CD4-positive, alpha-beta T cell treated with Interleukin-1 beta for 1 hour (primary cell): ENCODE measurements at regions not wholly inside any gene's neighbourhood (a gene's known extent, or its start where the extent isn't known, plus 50 kb on each side); places are given as distances from the start of the nearest gene placed in this dataset.
"Not testable (repeated sequence)": the region's sequence is repeated elsewhere in the genome, so short reads cannot be mapped to it uniquely, and the experiment has no call there.

ENCODE experiments used
- DNase-seq, 2 donors: peaks; one replicate each; pipeline ENCODE4 v3.0.0-alpha.2; 2020 to 2022

DNA sequence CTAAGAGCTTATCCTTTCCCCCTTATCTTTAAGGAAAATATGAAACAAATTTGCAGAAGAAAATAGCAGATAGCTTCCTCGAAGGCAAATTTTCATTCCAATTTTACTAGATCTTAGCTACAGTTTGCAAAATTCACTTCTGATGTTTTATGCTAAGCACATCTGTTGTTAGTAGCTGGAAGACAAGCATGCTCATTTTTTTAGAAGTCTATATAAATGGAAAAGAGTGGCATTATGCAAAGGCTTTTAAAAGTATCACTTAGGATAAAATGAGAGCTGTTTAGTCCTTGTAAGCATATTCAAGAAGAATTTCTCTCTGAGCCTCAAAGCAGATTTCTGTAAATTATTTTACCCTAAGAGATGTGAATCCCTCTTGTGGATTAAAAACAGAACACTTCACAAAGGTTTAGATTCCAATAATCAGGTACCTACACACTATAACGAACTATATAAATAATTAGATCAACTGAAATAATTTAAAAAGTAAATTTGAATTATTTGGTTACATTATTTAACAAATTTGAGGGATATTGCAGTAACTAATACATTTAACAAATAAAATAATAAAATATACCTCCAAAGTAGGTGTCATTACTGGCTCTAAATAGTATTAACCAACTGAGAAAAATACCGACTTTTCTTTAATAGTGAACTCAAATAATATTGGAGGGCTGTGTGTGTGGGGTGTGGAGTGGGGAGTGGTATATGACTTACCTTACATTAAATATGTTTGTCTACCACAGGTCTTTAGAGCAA, 307.1 kb downstream of the SEMA3D start:
- no peak for DNase-seq

DNA sequence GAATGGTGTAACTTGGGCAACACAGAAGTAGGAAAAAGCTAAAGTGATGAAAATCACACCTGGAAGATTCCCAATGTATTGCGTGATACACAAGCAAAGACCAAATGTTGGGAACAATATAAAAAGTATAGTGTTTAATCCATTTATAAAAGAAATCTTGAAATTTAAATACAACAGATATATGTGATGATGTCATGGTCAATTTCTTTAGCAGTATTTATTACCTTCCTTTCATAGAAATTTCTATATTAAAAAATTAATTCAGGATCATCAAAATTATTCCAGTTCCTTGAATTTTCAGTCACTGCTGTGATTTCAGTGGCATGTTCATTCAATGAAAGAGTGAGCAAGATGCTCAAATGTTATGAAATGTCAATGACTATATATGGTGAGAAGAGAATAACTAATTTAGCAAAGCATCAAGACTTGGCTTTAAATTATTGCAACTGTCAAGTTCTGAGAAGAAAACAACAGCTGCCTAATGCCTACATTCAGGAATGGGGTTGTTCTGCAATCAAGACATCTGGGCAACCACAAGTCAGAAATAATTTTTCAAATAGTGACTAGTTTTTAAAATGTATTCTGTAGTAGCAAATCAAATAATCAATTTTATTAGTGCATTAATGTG, 308.8 kb downstream of the SEMA3D start:
- DNase-seq, result no peak

DNA sequence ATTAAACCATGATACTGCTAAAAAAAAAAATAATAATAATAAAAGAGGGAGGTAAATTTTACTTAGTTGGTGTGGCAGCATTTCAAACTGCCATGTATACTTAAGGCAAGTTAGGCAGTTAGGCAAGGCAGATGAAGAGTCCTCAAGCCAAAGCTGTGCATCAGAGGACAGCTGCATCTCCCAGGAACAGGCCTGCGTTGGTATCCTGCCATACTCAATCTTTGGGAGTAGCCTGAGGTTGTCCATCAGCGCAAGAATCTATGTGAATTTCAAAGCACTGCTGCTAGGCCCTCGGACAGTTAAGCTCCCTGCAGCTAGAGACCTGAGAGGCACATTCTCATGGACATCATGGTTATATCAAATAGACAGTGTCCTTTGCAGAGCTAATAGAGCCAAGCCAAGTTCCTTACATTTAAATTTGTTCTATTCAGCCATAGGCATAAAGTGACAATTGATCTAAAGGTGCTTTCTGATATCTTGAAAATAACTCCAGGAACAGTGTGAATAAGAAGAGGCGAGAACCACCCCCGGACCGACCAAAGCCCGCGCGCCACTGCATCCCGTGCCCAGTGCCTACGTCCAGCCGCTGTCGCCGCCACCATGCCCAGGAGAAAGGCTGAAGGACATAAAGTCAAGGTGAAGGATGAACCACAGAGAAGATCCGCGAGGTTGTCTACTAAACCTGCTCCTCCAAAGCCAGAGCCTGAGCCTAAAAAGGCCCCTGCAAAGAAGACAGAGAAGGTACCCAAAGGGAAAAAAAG, 310.6 kb downstream of the SEMA3D start:
- no peak for DNase-seq

DNA sequence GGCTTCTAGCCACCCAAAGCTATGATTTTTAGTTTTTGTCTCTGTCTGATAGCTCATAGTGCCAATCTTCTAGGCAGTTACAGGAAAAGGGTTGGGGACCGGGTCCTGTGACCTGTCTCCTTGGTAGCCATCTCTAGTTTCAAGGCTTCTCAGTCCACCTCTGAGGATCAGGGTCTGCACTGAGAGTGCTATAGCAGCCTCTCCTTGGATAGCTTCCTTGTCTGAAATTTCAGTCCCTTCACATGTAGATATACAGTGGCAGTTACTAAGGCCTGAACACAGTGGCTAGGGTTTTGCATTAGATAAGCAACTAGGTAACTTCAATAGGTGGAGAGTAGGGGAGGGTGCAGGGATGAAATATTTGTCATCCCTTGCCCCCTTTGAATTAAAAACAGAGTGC, 321.3 kb downstream of the SEMA3D start:
- no peak for DNase-seq

DNA sequence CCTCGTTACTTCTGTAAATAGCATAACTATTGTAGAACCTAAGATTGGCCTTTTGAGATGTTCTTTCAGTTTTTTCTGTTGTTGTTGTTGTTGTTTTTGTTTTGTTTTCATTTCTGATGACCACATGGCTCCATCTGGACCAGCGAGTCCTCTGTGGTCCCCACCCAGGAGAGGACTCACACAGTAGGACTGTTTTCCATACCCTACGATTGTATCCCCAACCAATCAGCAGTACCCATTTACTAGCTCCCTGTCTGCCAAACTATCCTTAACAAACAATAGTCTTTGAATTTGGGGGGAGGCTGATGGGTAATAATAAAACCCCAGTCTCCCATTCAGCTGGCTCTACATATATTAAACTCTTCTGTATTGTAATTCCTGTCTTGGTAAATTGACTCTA, 329.5 kb downstream of the SEMA3D start:
- DNase-seq, result no peak

DNA sequence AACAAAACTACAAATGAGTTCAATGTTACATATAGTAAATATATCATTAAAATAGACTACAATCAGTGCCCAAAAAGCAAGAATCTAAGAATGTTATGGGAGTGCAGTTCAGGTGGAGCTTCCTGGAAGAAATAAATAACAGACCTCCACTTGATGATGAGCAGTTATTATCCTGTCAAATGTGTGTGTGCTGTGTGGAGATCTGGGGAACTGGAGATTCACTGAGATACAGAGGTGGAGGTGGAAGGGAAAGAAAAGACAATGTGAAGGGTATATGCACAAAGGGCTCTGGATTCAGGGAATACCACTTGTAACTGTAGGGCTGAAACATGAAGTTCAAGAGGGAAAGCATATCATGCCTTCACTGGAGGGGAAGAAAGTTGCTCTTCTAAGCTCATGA, 331.1 kb downstream of the SEMA3D start:
- no peak for DNase-seq

DNA sequence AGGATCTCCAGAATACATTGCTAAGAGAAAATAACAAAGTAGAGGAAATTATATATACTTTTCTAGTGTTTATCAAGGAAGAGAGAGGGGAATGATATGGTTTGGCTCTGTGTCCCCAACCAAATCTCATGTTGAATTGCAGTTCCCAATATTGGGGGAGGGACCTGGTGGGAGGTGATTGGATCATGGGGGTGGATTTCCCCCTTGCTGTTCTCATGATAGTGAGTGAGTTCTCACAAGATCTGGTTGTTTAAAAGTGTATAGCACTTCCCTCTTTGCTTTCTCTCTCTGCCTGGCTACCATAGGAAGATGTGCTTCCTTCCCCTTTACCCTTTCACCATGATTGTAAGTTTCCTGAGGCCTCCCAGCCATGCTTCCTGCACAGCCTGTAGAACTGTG, 337.9 kb downstream of the SEMA3D start:
- not testable (repeated sequence) for DNase-seq

DNA sequence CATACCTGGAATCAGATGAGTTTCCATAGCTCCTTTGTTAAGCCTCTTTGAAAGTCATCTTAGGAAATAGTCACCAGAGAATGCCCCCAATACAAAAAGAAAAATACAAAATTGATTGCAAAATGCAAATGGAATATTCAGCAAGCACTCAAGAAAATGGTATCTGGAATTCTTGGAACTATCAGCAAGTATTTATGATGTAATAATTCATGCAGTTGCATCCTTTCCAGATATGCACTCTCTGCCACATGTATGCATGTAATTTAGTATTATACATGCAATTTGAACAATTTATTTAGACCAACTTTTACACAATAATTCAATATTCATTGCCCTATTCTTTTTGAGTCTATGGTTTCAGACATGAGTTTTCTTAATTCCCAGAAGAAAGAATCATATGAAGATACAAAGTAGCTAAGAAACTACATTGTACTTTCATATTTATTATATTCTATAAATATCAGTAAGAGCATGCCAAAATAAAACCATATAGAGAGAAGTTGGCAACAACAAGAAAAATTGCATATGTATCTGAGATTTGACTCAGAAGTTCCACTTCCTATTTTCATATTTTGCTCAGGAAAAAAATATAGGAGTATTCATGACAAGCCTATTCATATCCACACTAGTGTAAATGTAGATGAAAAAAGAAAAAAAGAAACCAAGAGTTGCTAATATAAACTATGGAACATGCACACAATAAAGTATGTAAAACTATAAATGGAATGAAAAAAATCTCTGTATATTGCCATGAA, 338.5 kb downstream of the SEMA3D start:
- no peak for DNase-seq

DNA sequence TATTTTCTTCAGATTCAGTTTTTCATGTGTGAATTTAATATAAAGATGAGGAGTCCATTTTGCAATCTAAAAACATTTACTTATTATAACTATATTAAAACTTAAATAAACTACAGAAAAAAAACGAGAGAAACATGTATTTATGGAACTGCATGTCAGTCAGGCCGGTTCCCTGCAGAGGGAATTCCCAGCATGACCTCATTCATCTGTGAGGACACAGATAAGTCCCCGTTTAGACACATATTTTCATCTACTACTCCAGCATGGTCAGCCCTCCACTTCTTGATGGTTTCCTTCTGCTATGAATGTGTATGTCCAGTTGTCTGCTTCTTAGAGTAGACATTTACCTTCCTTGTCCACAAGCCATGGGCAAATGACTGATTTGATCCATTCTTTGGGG, 339.1 kb downstream of the SEMA3D start:
- no peak for DNase-seq

DNA sequence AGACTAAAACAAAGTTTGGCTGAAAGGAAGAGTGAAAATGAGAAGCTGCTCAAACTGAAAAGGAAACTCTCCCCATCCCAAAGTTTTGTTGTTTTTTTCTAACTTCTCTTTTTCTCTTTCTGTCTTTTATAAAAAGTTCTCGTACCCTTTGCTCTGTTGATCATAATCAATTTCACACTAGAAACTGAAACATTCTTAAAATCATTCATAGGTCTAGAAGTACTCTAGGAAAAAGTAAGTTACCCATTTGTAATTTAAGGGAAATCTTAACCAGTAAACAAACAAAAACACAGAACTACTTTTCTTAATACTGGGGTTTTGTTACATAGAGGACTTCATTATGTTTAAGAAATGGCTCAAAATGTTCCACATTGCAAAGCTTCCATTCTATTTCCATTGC, 339.8 kb downstream of the SEMA3D start:
- DNase-seq, result no peak

DNA sequence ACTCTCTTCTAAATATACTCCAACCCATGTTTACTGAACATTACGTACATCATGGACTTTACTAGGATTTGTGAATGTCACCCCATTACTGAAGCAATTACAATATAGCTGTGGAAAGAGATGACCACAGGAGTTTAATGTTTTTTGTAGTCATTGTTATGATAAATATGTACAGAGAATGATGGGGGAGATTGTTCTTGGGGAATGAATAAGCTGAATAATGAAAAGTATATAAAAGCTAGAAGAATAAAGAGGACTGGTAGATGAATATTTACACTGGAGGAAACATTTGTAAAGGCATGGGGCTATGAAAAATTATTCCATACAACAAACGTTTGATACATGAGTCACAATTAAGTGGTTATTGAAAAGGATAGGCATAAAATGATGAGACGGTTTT, 340.9 kb downstream of the SEMA3D start:
- DNase-seq, result no peak

DNA sequence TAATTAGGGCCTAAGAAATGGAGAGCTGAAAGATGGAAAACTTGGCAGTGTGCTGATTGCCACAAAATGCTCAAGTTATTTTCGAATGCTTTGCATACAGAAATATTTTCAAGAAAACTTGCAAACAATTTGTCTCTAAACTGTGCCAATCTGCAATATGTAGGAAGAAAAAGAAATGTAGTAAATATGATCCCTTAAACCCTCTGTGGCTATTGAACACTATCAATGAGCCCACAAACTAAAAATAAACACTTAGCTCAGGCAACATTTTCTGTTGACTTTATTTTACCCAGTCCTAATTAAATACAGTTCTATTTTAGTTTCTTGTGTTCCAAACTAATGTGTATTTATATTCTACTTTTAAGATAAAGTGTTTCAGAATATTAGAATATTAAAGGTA, 342.1 kb downstream of the SEMA3D start:
- DNase-seq, result no peak

DNA sequence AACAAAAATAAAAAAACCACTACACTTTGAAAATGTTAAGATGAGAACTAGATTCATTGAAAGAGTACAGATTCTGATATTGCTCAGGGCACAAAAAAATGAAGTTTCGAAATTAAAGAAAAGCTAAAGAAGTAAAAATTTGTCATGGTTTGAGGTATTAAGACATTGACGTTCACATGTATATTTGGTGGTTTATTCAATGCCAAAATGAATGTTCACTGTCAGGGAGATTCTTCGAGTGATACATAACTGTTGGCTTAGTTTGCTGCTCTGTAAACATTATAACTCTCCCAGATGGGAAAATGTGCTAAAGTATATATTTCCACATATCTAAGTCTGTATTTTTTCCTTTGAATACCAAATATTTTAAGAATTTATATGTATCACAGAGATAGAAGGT, 345.0 kb downstream of the SEMA3D start:
- no peak for DNase-seq

DNA sequence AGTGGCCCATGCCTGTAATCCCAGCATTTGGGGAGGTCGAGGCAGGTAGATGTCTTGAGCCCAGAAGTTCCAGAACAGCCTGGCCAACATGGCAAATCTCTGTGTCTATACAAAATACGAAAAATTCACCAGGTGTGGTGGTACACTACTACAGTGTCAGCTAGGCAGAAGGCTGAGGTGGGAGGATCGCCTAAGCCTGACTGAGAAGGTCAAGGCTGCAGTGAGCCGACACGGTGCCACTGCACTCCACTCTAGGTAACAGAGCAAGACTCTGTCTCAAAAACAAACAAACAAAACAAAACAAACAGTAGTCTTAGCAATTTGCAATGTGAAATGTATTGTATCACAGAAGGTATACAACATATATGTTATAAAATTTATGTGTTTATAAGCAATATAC, 348.0 kb downstream of the SEMA3D start:
- no peak for DNase-seq

DNA sequence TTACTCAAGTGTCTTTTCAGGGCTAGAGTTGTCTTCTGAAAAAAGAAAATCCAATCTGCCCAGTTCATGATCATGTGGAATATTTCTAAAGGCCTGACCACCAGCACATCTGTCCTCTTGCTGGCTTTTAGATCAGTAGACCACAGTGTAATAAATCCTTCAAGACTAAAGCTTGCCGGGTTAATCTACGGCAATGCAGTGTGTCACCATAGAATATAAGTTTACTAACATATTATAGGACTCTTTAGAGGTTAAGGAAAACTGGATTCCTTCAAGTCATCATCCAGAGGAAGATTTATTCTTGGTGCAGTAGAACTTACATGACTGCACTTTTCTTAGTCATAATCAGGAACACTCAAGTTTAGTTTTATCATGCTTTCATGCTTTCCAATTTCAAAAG, 349.5 kb downstream of the SEMA3D start:
- no peak for DNase-seq

DNA sequence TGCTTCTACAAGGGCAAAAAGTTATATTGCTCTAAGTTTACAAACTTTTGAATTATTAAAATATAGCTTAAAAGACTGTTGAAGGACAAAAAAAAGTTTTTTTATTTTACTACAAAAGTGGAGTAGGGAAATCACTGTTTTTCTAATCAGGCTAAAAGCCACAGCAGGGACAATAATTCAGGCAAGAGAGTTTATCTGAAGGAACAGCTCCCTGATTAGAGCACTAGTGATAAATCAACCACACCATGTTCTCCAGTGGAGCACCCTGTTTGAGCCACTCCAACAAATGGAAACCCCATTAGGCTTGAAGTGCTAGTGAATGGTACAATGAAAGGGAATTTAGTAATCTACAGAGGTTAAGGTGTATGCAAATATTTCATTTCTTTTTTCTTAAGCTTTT, 357.1 kb downstream of the SEMA3D start:
- no peak for DNase-seq

DNA sequence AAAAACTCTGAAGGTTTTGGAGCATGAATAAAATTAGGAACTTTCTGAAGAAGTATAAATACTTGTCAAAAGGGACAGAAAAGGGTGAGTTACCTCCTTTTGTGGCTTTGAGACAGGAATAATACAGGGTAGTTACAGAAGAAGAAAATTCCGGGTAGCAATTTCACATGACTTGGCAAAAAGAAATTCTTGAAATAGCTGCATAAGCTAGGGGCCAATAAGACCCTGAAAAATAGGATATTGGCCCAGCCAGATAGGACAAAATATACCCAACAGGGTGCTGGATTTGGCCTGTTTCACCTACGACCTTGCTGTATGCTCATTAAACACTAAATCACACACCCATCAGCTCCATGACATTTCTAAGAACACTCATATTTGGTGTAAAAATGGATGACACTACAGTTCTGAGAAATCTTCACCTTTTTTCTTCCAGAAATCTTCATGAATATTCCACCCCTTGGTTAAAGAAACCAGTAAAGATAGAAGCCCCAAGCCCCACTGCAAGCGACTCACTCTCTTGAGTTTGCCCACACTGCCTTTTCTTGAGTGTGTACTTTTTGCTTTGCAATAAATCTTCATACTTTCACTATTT, 362.7 kb downstream of the SEMA3D start:
- DNase-seq, result no peak

DNA sequence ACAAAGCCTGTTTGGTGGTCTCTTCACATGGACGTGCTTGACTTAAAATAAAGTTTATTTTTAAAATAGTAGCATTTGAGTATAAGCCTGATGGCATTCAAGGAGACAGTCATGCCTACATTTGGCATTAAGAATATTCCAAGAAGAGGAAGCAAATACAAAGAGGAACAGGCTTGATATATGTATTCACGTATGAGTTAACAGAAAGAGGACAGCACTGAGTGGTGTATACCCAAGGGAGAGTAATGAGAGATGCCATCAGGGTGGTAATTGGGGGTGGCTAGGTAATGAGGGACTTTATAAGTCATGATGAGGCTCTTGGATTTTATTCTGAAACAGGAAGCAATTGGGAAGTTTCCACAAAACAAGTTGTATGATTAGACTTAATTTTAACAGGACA, 363.3 kb downstream of the SEMA3D start:
- DNase-seq, result no peak

DNA sequence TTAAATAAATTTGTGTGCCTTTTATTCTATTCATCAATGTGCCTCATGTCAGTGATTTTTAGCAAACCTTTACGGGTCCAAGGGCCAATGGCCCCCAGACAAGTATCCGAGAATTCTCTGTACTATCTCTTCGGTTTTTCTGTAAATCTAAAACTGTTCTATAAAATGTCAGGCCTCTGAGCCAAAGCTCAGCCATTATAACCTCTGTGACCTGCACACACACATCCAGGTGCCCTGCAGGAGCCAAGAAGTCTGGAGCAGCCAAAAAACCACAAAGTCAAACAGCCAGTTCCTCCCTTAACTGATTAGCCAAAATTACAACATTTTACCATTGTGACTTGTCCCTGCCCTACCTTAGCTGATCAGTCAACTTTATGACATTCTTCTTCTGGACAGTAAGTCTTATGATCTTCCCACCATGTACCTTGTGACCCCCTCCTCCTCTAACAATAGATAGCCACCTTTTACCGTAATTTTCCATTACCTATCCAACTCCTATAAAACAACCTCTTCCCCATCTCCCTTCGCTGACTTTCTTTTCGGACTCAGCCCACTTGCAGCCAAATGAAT, 363.8 kb downstream of the SEMA3D start:
- DNase-seq, result no peak

DNA sequence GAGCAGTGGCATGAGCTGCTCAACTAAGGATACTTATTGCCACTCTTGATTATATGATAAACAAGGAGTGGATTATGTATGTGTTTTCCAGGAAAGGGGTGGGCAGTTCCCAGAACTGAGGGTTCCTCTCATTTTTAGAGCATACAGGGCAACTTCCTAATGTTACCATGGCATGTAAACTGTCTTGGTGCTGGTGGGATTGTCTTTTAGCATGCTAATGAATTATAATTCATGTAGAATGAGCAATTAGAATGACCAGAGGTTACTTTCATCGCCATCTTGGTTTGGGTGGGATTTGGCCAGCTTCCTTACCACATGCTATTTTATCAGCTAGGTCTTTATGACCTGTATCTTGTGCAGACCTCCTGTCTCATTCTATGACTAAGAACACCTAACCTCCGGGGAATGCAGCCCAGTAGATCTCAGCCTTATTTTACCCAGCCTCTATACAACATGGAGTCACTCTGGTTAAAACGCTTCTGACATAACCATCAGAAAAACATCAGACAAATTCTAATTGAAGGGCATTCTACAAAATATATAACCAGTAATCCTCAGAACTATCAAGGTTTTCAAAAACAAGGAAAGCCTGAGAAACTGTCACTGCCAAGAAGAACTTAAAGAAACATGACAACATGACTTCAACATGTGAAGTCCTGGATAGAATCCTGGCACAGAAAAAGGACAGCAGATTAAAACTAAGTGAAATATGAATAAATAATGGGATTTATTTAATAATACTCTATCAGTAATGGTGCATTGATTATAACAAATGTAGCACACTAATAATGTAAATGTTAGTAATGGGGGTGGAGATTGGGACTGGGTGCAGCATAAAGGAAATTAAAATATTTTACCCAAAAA, 365.0 kb downstream of the SEMA3D start:
- DNase-seq, result no peak

DNA sequence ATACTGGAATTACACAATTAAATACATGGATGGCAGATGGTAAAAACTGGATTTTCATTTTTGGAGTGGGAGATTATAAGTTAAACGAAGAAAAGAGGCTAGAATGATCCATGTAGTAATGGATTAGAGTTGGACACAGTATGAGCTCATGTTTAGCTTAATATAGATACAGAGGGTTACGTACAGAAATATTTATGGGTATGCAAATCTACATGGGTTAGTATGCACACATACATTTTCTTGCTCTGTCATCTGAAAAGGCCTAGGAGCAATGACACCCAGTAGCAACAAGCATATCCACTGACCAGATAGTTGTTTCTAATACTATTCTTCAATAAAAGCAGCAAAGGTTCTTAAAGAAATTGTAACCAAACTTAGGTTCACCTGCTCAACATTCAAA, 366.4 kb downstream of the SEMA3D start:
- DNase-seq, result no peak

DNA sequence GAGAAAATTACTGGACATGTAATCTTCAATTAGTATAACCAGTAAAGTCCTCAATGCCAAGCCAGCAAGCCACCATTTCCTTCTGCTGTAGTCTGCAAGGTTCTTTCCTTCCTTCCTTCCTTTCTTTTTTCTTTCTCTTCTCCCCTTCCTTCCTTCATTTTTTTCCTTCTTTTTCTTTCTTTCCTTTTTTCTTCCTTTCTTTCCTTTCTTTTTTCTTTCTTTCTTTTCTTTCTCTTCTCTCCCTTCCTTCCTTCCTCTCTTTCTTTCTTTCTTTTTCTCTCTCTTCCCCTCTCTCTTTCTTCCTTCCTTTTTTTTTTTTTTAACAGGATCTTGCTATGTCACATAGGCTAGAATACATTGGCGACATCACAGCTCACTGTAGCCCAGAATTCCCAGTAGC, 369.8 kb downstream of the SEMA3D start:
- DNase-seq, result no peak
